Suprapubic skin (tissue), 3 donors: ENCODE measurements at regions not wholly inside any gene's neighbourhood (a gene's known extent, or its start where the extent isn't known, plus 50 kb on each side); places are given as distances from the start of the nearest gene placed in this dataset.

Experiments
- CTCF ChIP-seq, 2 donors: fragments of 200-600 bp in 1 of 2; fragments of 450-650 bp in 1 of 2; sonication (generic) in 1 of 2; IDR thresholded peaks; one replicate each; pipeline ENCODE4 v1.5.1; 2016 to 2019; ENCODE audit warnings: antibody characterized with exemption in 2 of 2, mild to moderate bottlenecking in 1 of 2, moderate library complexity in 1 of 2
- EP300 ChIP-seq: sonication (generic); formaldehyde crosslinking; IDR thresholded peaks from one replicate; pipeline ENCODE4 v1.6.1; 2017; ENCODE audit warnings: antibody characterized with exemption

GRCh38 chr4:79743014-79743413, 330.0 kb downstream of the ANTXR2 start:
- TF ChIP-seq CTCF (IDR thresholded peaks at IDR 0.05) (no peak), EP300 (no peak)
